ENCODE measurements at regions not wholly inside any gene's neighbourhood (a gene's known extent, or its start where the extent isn't known, plus 50 kb on each side); places are given as distances from the start of the nearest gene placed in this dataset.

GRCh38 chr5:110963495-110963894 lies 108.0 kb upstream of the TSLP start:
- no peak overlapping the region for H3K4me2 ChIP-seq (ENCODE audit: insufficient read depth in 1 of 2, low read depth in 2 of 2, low read length in 2 of 2)
- no peaks in the 10 kb centered on the region for H4K20me1 ChIP-seq (replicated peaks in 1 of 2; ENCODE audit: control insufficient read depth in 1 of 2, insufficient read depth in 2 of 2, low read length in 2 of 2)
- no peak overlapping the region for H2BK5ac ChIP-seq (ENCODE audit: low read depth, low read length)
- H4K91ac ChIP-seq (replicated peaks; ENCODE audit: insufficient read length, low read length): no peak overlapping the region
- no peak overlapping the region for H3K4ac ChIP-seq (replicated peaks; ENCODE audit: insufficient read length, low read depth, low read length)
- H2BK15ac ChIP-seq (ENCODE audit: low read length): no peak overlapping the region
- POLR2A ChIA-PET (ENCODE audit: partially characterized antibody): no interaction called here
- no peaks in the 10 kb centered on the region for H3K36me3 ChIP-seq (ENCODE audit: control insufficient read depth in 2 of 4, insufficient read depth in 4 of 4, low read length in 3 of 4)
- H2BK120ac ChIP-seq (replicated peaks; ENCODE audit: low read depth, low read length): no peak overlapping the region
- no peak overlapping the region for H3K27ac ChIP-seq (ENCODE audit: low read depth, low read length)
- no peak overlapping the region for H3K56ac ChIP-seq (replicated peaks; ENCODE audit: insufficient read length, low read depth, low read length)
- H3K9ac ChIP-seq (replicated peaks in 1 of 4; ENCODE audit: extremely low read depth in 1 of 4, low read depth in 3 of 4, low read length in 3 of 4): no peak overlapping the region
- no peaks in the 10 kb centered on the region for H3K27me3 ChIP-seq (replicated peaks in 1 of 4; ENCODE audit: control insufficient read depth in 3 of 4, extremely low read depth in 1 of 4, insufficient read depth in 3 of 4, low read length in 3 of 4)
- no peak overlapping the region for H4K5ac ChIP-seq (ENCODE audit: insufficient read length, low read depth, low read length)
- no peaks in the 10 kb centered on the region for H3K23me2 ChIP-seq (ENCODE audit: low read depth, low read length)
- H3K4me1 ChIP-seq (replicated peaks in 1 of 4; ENCODE audit: control insufficient read depth in 3 of 4, insufficient read depth in 4 of 4, low read length in 3 of 4): no peaks in the 10 kb centered on the region
- no peak overlapping the region for H3K14ac ChIP-seq (ENCODE audit: insufficient read length)
- H3K79me2 ChIP-seq (ENCODE audit: control insufficient read depth in 1 of 2, insufficient read depth in 2 of 2, low read length in 2 of 2): no peaks in the 10 kb centered on the region
- 71% methylated on average over 3 of the region's 3 CpGs; no CpG with 5 or more reads in 1 of the 2 experiments for WGBS, 2 experiments (ENCODE audit: extremely low coverage in 1 of 2, insufficient coverage in 1 of 2, insufficient read length in 1 of 2, insufficient replicate concordance in 2 of 2, low coverage in 1 of 2, low lambda C conversion rate in 2 of 2, missing lambda C conversion rate in 1 of 2)
- H3K23ac ChIP-seq (ENCODE audit: insufficient read length): no peak overlapping the region
- H2AK5ac ChIP-seq (ENCODE audit: low read depth, low read length): no peak overlapping the region
- no peak overlapping the region for H4K8ac ChIP-seq (ENCODE audit: extremely low read depth, insufficient read depth, low read length)
- no peak overlapping the region for H2BK12ac ChIP-seq (ENCODE audit: low read depth, low read length)
- CTCF ChIA-PET (ENCODE audit: partially characterized antibody): interaction anchor here (1.4 kb wide), 1 partner anchor 10 kb away, joined by 7 read pairs; no protein-coding TSS in a partner anchor
- no peak overlapping the region for H3K4me3 ChIP-seq (ENCODE audit: extremely low read depth in 1 of 4, insufficient read depth in 2 of 4, low read depth in 3 of 4, low read length in 4 of 4)
- H3K79me1 ChIP-seq (ENCODE audit: low read depth, low read length): no peaks in the 10 kb centered on the region
- no peak overlapping the region for H3K18ac ChIP-seq (ENCODE audit: extremely low read depth, low read length)
- no peak overlapping the region for H2AFZ ChIP-seq (ENCODE audit: low read length)
- H2BK20ac ChIP-seq (ENCODE audit: low read length): no peak overlapping the region
- DNase-seq (ENCODE audit: low read depth in 1 of 2, low spot score in 2 of 2) (no peak), FAIRE-seq (no peak)
- no peaks in the 10 kb centered on the region for H3K9me3 ChIP-seq (ENCODE audit: insufficient read depth in 2 of 2, low read depth in 1 of 2, low read length in 1 of 2)
- TF ChIP-seq SIN3A (conservative IDR thresholded peaks at IDR 0.05 in 1 of 2, IDR thresholded peaks at IDR 0.05 in 1 of 2; ENCODE audit: low read depth in 1 of 2, low read length in 2 of 2) (no peak), TBP (IDR thresholded peaks at IDR 0.05; ENCODE audit: low read depth, low read length) (no peak), BRCA1 (IDR thresholded peaks at IDR 0.05; ENCODE audit: low read depth, low read length) (no peak), RFX5 (IDR thresholded peaks at IDR 0.05; ENCODE audit: borderline replicate concordance, low read depth, low read length) (no peak), SUZ12 (IDR thresholded peaks at IDR 0.05; ENCODE audit: low read length) (no peak), CHD2 (IDR thresholded peaks at IDR 0.05; ENCODE audit: low read length) (no peak), BCL11A (IDR thresholded peaks at IDR 0.05; ENCODE audit: low read depth in 2 of 2, low read length in 2 of 2) (no peak), SIX5 (IDR thresholded peaks at IDR 0.05; ENCODE audit: low read depth, low read length) (no peak), HDAC6 (IDR thresholded peaks at IDR 0.05; ENCODE audit: low read depth, low read length) (no peak), TEAD4 (IDR thresholded peaks at IDR 0.05; ENCODE audit: low read depth, low read length) (no peak), KDM1A (IDR thresholded peaks at IDR 0.05; ENCODE audit: borderline replicate concordance, low read length) (no peak), NRF1 (IDR thresholded peaks at IDR 0.05; ENCODE audit: low read depth, low read length) (no peak)
- TF ChIP-seq, protein P1, sequence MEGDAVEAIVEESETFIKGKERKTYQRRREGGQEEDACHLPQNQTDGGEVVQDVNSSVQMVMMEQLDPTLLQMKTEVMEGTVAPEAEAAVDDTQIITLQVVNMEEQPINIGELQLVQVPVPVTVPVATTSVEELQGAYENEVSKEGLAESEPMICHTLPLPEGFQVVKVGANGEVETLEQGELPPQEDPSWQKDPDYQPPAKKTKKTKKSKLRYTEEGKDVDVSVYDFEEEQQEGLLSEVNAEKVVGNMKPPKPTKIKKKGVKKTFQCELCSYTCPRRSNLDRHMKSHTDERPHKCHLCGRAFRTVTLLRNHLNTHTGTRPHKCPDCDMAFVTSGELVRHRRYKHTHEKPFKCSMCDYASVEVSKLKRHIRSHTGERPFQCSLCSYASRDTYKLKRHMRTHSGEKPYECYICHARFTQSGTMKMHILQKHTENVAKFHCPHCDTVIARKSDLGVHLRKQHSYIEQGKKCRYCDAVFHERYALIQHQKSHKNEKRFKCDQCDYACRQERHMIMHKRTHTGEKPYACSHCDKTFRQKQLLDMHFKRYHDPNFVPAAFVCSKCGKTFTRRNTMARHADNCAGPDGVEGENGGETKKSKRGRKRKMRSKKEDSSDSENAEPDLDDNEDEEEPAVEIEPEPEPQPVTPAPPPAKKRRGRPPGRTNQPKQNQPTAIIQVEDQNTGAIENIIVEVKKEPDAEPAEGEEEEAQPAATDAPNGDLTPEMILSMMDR (IDR thresholded peaks at IDR 0.05; ENCODE audit: control extremely low read depth in 1 of 3, insufficient read depth in 1 of 3, low read depth in 1 of 3, low read length in 3 of 3): no peak
